Astrocyte (in vitro differentiated cells and primary cell): ENCODE measurements at regions not wholly inside any gene's neighbourhood (a gene's known extent, or its start where the extent isn't known, plus 50 kb on each side); places are given as distances from the start of the nearest gene placed in this dataset.

Experiments used
- DNase-seq: peaks from one replicate; pipeline ENCODE4 v3.0.0-alpha.2; 2010; ENCODE audit warnings: low read depth
- FAIRE-seq: peaks from 2 replicates; lab custom pipeline; 2011; peaks lifted over from hg19 to GRCh38; lab: Jason Lieb, UNC
- H2AFZ ChIP-seq: 2 replicates; pipeline ENCODE4 v1.6.0; 2012; ENCODE audit warnings: low read depth, low read length, inconsistent platforms
- H3K27ac ChIP-seq: 2 replicates; pipeline ENCODE4 v1.5.1; 2011; ENCODE audit warnings: low read depth, low read length, inconsistent platforms
- H3K27me3 ChIP-seq: 2 replicates; pipeline ENCODE4 v1.6.0; 2011; ENCODE audit warnings: low read length, inconsistent platforms; ENCODE audit not compliant: insufficient read depth
- H3K36me3 ChIP-seq: 2 replicates; pipeline ENCODE4 v1.5.1; 2011; ENCODE audit warnings: low read length, inconsistent platforms; ENCODE audit not compliant: insufficient read depth
- H3K4me1 ChIP-seq: 2 replicates; pipeline ENCODE4 v1.5.1; 2011; ENCODE audit warnings: low read length, inconsistent platforms; ENCODE audit not compliant: insufficient read depth
- H3K4me2 ChIP-seq: 2 replicates; pipeline ENCODE4 v1.6.0; 2012; ENCODE audit warnings: low read length, inconsistent platforms
- H3K4me3 ChIP-seq: 2 replicates; pipeline ENCODE4 v1.5.1; 2011; ENCODE audit warnings: low read depth, mild to moderate bottlenecking, low read length, inconsistent platforms; ENCODE audit not compliant: insufficient read depth
- H3K79me2 ChIP-seq: 2 replicates; pipeline ENCODE4 v1.6.0; 2012; ENCODE audit warnings: mild to moderate bottlenecking, low read length, inconsistent platforms; ENCODE audit not compliant: insufficient read depth
- H3K9ac ChIP-seq: 2 replicates; pipeline ENCODE4 v1.6.0; 2012; ENCODE audit warnings: mild to moderate bottlenecking, low read length, inconsistent platforms
- H3K9me3 ChIP-seq: 2 replicates; pipeline ENCODE4 v1.5.1; 2012; ENCODE audit warnings: low read depth, mild to moderate bottlenecking, low read length, inconsistent platforms; ENCODE audit not compliant: insufficient read depth
- H4K20me1 ChIP-seq: 2 replicates; pipeline ENCODE4 v1.6.0; 2012; ENCODE audit warnings: low read length, inconsistent platforms; ENCODE audit not compliant: insufficient read depth
- H3K27ac Mint-ChIP-seq: one replicate; pipeline ENCODE4 v1.8.0; 2021; ENCODE audit warnings: mild to moderate bottlenecking, mixed read lengths; ENCODE audit not compliant: unreplicated experiment
- H3K27me3 Mint-ChIP-seq: one replicate; pipeline ENCODE4 v1.8.0; 2021; ENCODE audit warnings: low read depth, mixed read lengths; ENCODE audit not compliant: unreplicated experiment
- H3K36me3 Mint-ChIP-seq: one replicate; pipeline ENCODE4 v1.8.0; 2021; ENCODE audit warnings: low read depth, mixed read lengths; ENCODE audit not compliant: unreplicated experiment
- H3K4me1 Mint-ChIP-seq: one replicate; pipeline ENCODE4 v1.8.0; 2021; ENCODE audit warnings: low read depth, mixed read lengths; ENCODE audit not compliant: unreplicated experiment
- H3K4me3 Mint-ChIP-seq: one replicate; pipeline ENCODE4 v1.8.0; 2021; ENCODE audit warnings: mild to moderate bottlenecking, moderate library complexity, mixed read lengths; ENCODE audit not compliant: unreplicated experiment
- H3K9me3 Mint-ChIP-seq: one replicate; pipeline ENCODE4 v1.8.0; 2021; ENCODE audit warnings: mild to moderate bottlenecking, mixed read lengths; ENCODE audit not compliant: unreplicated experiment
- CTCF ChIP-seq: IDR thresholded peaks from 2 replicates; pipeline ENCODE4 v1.5.1; 2011; ENCODE audit warnings: low read depth, mild to moderate bottlenecking, inconsistent platforms, low read length, moderate library complexity; ENCODE audit not compliant: insufficient read depth
- EZH2 ChIP-seq: IDR thresholded peaks from 2 replicates; pipeline ENCODE4 v1.6.1; 2012; ENCODE audit warnings: mild to moderate bottlenecking, low read length, inconsistent platforms; ENCODE audit not compliant: insufficient read depth

GRCh38 chr4:117014236-117014635 lies 71.1 kb downstream of the TRAM1L1 start:
- Histone ChIP-seq H3K36me3 (no peaks in the 10 kb centered on the region), H2AFZ (no peak overlapping the region), H3K27ac (no peak overlapping the region), H3K4me3 (no peak overlapping the region), H3K79me2 (no peaks in the 10 kb centered on the region), H3K4me1 (no peaks in the 10 kb centered on the region), H3K4me2 (no peak overlapping the region), H3K9me3 (no peaks in the 10 kb centered on the region), H3K27me3 (no peaks in the 10 kb centered on the region), H4K20me1 (no peaks in the 10 kb centered on the region), H3K9ac (no peak overlapping the region)
- no peaks in the 10 kb centered on the region for H3K9me3 Mint-ChIP-seq
- H3K27me3 Mint-ChIP-seq: no peaks in the 10 kb centered on the region
- TF ChIP-seq CTCF (no peak), EZH2 (no peak)
- no peak overlapping the region for H3K27ac Mint-ChIP-seq
- peaks cover 8% of the 10 kb centered on the region for H3K4me1 Mint-ChIP-seq
- no peak for DNase-seq
- no peaks in the 10 kb centered on the region for H3K36me3 Mint-ChIP-seq
- H3K4me3 Mint-ChIP-seq: no peak overlapping the region
- FAIRE-seq: no peak

- no peak for TF ChIP-seq CTCF
- no peak for TF ChIP-seq EZH2
- no peak for FAIRE-seq
- no peaks in the 10 kb centered on the region for H3K4me1 ChIP-seq
- no peaks in the 10 kb centered on the region for H3K79me2 ChIP-seq
- no peaks in the 10 kb centered on the region for H4K20me1 ChIP-seq
- H3K9me3 Mint-ChIP-seq: no peaks in the 10 kb centered on the region
- H3K9ac ChIP-seq: no peak overlapping the region
- no peak overlapping the region for H2AFZ ChIP-seq
- H3K36me3 ChIP-seq: no peaks in the 10 kb centered on the region
- no peaks in the 10 kb centered on the region for H3K9me3 ChIP-seq
- no peak overlapping the region for H3K27ac ChIP-seq
- no peaks in the 10 kb centered on the region for H3K27me3 Mint-ChIP-seq
- peak; percentile 27 for DNase-seq
- no peak overlapping the region for H3K4me3 Mint-ChIP-seq
- H3K4me2 ChIP-seq: no peak overlapping the region
- H3K27ac Mint-ChIP-seq: no peak overlapping the region
- H3K4me1 Mint-ChIP-seq: peaks cover 8% of the 10 kb centered on the region
- no peaks in the 10 kb centered on the region for H3K36me3 Mint-ChIP-seq
- no peaks in the 10 kb centered on the region for H3K27me3 ChIP-seq
- no peak overlapping the region for H3K4me3 ChIP-seq
Observed at GRCh38 chr4:117010671-117011070, 74.7 kb downstream of the TRAM1L1 start.

- no peak overlapping the region for H3K4me2 ChIP-seq
- no peak overlapping the region for H3K27ac ChIP-seq
- Mint-ChIP-seq H3K4me1 (no peaks in the 10 kb centered on the region), H3K27me3 (no peaks in the 10 kb centered on the region), H3K36me3 (no peaks in the 10 kb centered on the region), H3K4me3 (no peak overlapping the region), H3K9me3 (no peaks in the 10 kb centered on the region), H3K27ac (no peak overlapping the region)
- TF ChIP-seq EZH2 (no peak), CTCF (no peak)
- H3K27me3 ChIP-seq: no peaks in the 10 kb centered on the region
- no peak overlapping the region for H2AFZ ChIP-seq
- H3K79me2 ChIP-seq: no peaks in the 10 kb centered on the region
- DNase-seq (no peak), FAIRE-seq (no peak)
- H3K36me3 ChIP-seq: no peaks in the 10 kb centered on the region
- H4K20me1 ChIP-seq: no peaks in the 10 kb centered on the region
- no peaks in the 10 kb centered on the region for H3K9me3 ChIP-seq
- H3K4me3 ChIP-seq: no peak overlapping the region
- H3K9ac ChIP-seq: no peak overlapping the region
- H3K4me1 ChIP-seq: no peaks in the 10 kb centered on the region
Observed at GRCh38 chr4:117001077-117001476, 84.3 kb downstream of the TRAM1L1 start.
